GM18505 (cell line): ENCODE measurements at regions not wholly inside any gene's neighbourhood (a gene's known extent, or its start where the extent isn't known, plus 50 kb on each side); places are given as distances from the start of the nearest gene placed in this dataset.
"Not testable (repeated sequence)": the region's sequence is repeated elsewhere in the genome, so short reads cannot be mapped to it uniquely, and the experiment has no call there.

Source experiments
- ATAC-seq: cut with Tn5 transposase; IDR thresholded peaks from one replicate; pipeline ENCODE4 v1.9.1; 2021; ENCODE audit not compliant: unreplicated experiment
- POLR2A ChIP-seq: IDR thresholded peaks from 4 replicates; pipeline ENCODE4 v1.6.1; 2011; ENCODE audit warnings: borderline replicate concordance; ENCODE audit not compliant: insufficient read depth, insufficient read length; ENCODE audit errors: extremely low read depth

DNA sequence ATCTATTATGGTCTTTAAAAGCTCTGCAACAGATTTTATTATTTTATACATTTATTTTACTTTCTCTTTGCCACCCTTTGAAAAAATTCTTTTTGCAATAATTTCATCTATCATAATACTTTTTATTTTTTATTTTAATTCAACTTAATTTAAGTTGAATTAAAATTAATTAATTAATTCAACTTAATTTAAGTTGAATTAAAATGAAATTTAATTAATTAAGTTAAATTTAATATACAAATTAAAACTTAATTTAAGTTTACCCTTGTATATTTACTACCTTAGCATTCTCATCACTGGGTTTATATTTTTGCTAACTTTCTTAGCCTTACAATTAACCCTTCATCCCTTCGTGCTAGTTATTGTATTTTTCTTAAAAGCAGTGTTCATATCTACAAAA lies 301.4 kb downstream of the SLITRK5 start:
- no peak for ATAC-seq
- no peak for TF ChIP-seq POLR2A

GRCh38 chr13:87975035-87975434 lies 303.9 kb downstream of the SLITRK5 start:
- no peak for TF ChIP-seq POLR2A
- no peak for ATAC-seq

- ATAC-seq, result not testable (repeated sequence)
Observed at GRCh38 chr13:87976650-87977049, 305.5 kb downstream of the SLITRK5 start.

DNA sequence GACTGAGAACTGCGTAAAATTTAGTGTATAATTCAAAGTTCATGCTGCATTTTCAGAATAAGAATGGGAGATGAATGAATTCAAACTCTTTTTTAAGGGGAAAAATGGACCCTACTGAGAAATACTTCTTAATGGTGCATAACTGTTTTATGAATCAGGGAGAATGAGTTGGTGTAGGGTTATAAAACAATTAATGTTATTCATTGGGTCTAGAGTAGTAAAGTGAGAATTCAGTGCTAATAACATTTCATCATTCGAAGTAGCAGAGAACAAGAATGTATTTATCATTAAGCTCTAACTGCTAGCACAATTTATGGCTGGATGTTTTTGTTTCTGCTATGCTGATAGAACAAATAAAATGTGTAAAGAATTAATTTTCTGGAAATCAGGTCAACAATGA lies 310.2 kb downstream of the SLITRK5 start:
- ATAC-seq, result no peak
- no peak for TF ChIP-seq POLR2A

- no peak for TF ChIP-seq POLR2A
- no peak for ATAC-seq
Observed at GRCh38 chr13:87982400-87982799, 311.2 kb downstream of the SLITRK5 start.

- TF ChIP-seq POLR2A, result no peak
- ATAC-seq, result no peak
Observed at GRCh38 chr13:87986639-87987250, 315.6 kb downstream of the SLITRK5 start.

DNA sequence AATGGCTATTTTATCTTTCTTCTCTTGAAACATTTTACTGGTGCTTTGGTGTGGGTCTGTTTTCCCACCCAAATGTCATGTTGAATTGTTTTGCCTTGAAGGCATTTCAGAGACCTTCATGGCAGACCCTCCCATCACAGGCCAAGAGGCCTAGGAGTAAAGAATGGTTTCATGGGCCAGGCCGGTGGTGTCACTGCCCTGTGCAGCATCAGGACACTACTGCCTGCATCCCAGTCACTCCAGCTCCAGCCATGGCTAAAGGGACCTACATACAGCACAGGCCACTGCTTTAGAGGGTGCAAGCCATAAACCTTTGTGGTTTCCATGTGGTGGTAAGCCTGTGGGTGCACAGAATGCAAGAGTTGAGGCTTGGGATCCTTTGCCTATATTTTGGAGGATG lies 326.9 kb downstream of the SLITRK5 start:
- no peak for TF ChIP-seq POLR2A
- ATAC-seq, result no peak

DNA sequence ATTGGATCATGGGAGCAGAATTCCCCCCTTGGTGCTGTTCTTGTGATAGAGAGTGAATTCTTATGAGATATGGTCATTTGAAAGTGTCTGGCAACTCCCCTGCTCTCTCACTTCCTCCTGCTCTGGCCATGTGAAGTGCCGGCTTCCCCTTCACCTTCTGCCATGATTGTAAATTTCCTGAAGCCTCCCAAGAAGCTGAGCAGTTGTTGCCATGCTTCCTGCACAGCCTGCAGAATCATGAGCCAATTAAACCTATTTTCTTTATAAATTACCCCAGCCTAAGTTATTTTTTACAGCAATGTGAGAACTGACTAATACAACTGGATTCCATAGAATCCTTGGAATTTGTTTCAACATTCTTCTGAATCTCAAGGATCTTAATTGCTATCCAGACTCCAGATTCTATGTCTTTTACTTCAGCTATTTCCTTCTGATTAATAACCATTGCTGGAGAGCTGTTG lies 328.1 kb downstream of the SLITRK5 start:
- TF ChIP-seq POLR2A, result no peak
- no peak for ATAC-seq

DNA sequence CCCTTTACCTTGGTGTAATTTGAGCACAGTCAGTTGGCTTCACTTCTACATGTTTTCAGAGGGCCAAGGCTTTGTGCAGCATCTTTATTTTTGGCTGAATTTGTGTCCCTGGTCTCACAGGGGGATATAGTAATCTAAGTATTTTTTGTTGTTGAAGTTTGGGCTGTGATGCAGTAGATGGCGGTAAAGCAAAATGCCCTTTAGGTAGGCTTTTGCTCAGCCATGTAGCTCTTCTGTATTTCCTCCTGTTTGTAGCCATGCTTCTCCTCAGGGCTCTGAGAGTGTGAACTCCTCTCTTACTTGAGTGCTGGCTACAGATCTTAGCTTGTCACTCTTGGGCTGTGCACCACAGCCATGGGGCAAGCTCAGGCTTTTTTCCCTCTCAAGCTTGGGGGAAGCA lies 328.6 kb downstream of the SLITRK5 start:
- TF ChIP-seq POLR2A, result no peak
- no peak for ATAC-seq

GRCh38 chr13:88000239-88000638 lies 329.1 kb downstream of the SLITRK5 start:
- no peak for TF ChIP-seq POLR2A
- no peak for ATAC-seq

- ATAC-seq, result no peak
- TF ChIP-seq POLR2A, result no peak
Observed at GRCh38 chr13:88000787-88001186, 329.6 kb downstream of the SLITRK5 start.

- no peak for ATAC-seq
- TF ChIP-seq POLR2A, result no peak
Observed at GRCh38 chr13:88005188-88005587, 334.0 kb downstream of the SLITRK5 start.

DNA sequence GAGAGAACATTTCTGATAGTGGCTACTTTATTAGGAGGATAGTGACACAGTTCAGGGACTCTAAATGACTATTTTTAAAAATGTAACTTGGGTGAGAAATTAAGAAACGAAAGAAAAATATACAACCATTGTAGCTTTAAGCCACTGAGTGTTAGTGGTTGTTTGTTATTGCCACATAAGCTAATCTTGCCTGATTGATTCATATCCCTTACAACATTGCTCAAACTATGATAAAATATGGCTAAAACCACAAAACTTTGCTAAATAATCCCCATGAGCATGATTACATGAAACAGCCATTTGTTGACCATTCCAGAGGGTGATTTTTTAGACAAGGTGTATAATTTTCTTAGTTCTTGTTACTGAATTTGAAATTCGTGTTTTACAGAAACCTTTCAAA lies 343.4 kb downstream of the SLITRK5 start:
- ATAC-seq, result no peak
- TF ChIP-seq POLR2A, result no peak

DNA sequence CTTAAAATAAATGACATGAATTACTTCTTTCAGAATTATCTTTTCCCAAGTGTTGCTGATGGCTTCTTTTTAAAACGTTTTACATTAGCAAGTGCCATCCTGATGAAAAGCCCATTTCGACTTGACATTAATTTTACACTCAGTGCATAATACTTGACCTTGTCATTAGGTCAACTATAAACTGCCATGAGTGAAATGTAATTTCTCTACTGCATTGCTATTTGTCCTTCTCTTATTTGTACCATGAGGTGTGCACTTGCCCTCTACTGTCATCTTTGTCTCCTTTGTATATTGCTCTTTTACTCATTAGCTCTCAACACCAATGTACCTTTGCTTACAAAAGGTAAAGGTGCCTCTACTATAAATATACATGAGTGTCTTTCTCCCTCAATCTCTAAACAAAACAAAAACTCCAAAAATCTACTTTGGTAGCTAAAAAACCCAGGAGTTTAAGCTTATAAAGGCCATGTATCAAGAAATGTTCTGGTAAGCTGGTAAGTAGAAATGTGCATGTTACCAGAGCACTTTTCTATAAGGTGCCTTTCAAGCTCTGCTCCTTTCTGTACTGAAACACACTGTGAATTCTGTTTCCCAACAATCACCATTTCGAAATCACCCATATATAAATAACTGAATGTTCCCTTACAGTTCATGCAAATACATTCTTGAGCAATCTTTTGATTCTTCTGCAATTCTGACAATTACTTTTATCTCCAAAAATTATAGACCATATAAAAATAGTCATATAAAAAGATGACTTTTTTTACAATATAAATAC lies 351.4 kb downstream of the SLITRK5 start:
- TF ChIP-seq POLR2A, result no peak
- ATAC-seq, result no peak
